ENCODE measurements at regions not wholly inside any gene's neighbourhood (a gene's known extent, or its start where the extent isn't known, plus 50 kb on each side); places are given as distances from the start of the nearest gene placed in this dataset.
"Not testable (repeated sequence)": the region's sequence is repeated elsewhere in the genome, so short reads cannot be mapped to it uniquely, and the experiment has no call there.

GRCh38 chr1:148432318-148432717, 50.8 kb downstream of the PPIAL4G start:
- not testable (repeated sequence) for DNase-seq (ENCODE audit: low read depth); H3K27me3 ChIP-seq (ENCODE audit: control insufficient read depth, insufficient read depth, low read length); H3K36me3 ChIP-seq (ENCODE audit: control insufficient read depth, insufficient read depth, low read length); H3K4me3 ChIP-seq (ENCODE audit: low read depth, low read length)

- not testable (repeated sequence) for H3K36me3 ChIP-seq (ENCODE audit: control insufficient read depth, insufficient read depth, low read length); H3K27me3 ChIP-seq (ENCODE audit: control insufficient read depth, insufficient read depth, low read length); DNase-seq (ENCODE audit: low read depth); H3K4me3 ChIP-seq (ENCODE audit: low read depth, low read length)
Observed at GRCh38 chr1:148429856-148430255, 53.2 kb downstream of the PPIAL4G start.

DNA sequence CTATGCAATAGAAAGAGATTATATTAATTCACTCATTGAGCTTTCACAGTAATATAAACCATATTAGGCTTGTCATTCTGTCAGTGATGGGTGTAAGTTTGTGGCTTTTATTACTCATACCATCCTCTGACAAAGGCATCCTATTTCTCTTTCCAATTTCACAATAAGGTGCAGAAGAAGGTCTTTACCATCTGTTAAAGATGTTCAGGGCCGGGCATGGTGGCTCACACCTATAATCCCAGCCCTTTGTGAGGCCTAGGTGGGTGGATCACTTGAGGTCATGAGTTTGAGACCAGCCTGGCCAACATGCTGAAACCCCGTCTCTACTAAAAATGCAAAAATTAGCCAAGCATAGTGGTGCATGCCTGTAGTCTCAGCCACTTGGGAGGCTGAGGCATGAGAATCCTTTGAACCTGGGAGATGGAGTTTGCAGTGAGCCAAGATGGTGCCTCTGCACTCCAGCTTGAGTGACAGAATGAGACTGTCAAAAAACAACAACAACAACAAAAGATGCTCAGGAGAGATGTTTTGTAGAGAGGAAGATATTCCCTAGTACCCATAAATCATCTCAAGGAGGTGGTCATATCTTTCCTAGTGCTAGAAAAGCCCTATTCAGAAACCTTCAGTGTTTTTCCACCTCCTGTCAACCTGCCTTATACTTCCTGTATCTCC, 56.0 kb downstream of the PPIAL4G start:
- not testable (repeated sequence) for H3K27me3 ChIP-seq (ENCODE audit: control insufficient read depth, insufficient read depth, low read length); H3K4me3 ChIP-seq (ENCODE audit: low read depth, low read length); DNase-seq (ENCODE audit: low read depth); H3K36me3 ChIP-seq (ENCODE audit: control insufficient read depth, insufficient read depth, low read length)

DNA sequence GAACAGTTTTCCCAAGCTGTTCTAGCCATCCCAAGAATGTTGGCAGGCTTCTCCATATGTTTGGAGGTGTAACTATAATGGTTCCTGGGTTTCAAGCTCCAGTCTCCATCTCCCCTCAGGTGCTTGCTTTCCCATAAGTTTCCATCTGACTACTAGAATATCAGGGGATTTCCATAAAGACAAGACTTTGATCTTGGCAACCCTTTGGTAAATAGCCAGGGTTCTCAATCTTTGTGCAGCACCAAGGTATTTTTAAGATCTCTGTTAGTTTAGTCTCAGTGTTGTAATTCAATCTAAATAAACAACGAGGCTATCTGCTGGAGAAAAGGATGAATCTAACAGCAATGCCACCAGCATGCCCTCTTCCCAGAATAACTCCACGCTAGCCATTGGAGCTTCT, 56.7 kb downstream of the PPIAL4G start:
- H3K36me3 ChIP-seq (ENCODE audit: control insufficient read depth, insufficient read depth, low read length); DNase-seq (ENCODE audit: low read depth); H3K27me3 ChIP-seq (ENCODE audit: control insufficient read depth, insufficient read depth, low read length); H3K4me3 ChIP-seq (ENCODE audit: low read depth, low read length): not testable (repeated sequence)

DNA sequence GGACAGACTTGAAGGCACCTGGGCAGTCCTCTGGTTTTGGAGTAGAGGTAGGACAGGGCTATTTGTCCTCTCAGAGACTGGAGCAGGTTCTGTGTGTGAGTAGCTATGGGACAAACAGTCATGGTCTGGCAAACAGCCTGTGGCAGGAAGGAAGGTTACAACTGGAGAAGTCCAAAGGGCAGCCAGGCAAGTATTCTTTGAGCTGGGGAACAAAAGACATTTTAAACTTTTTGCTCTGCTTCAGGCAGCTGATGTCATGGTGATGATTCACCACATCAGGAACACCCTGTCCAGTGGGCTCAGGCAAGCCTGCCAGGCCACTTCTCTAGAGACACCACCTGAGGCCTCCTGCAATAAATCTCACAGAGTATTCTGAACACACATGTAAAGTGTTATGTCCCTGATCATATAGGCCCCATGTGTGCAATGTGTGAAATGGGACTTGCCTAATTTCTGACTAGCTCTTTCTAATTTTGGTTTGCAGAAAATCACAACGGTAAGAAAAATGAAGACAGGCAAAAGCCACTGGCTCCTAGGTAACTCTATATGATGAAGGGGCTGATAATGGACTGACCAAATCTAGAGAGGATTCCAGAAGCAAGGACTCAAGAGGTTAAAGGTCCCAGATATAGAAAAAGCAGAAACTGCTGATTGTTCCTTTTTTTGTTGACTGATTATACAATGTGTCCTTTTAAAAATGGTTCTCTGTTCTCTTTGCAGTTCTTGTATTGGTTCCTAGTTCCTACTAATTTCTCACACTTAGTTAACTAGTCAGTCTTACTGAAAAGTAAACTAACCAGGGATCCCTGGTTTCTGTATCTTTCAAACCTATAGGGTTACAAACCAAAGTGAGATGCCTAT, 58.7 kb downstream of the PPIAL4G start:
- H3K36me3 ChIP-seq (ENCODE audit: control insufficient read depth, insufficient read depth, low read length); H3K4me3 ChIP-seq (ENCODE audit: low read depth, low read length); H3K27me3 ChIP-seq (ENCODE audit: control insufficient read depth, insufficient read depth, low read length): not testable (repeated sequence)
- DNase-seq (ENCODE audit: low read depth) = peak; percentile 42

GRCh38 chr1:148422921-148423320, 60.2 kb downstream of the PPIAL4G start:
- H3K36me3 ChIP-seq (ENCODE audit: control insufficient read depth, insufficient read depth, low read length); H3K27me3 ChIP-seq (ENCODE audit: control insufficient read depth, insufficient read depth, low read length); H3K4me3 ChIP-seq (ENCODE audit: low read depth, low read length); DNase-seq (ENCODE audit: low read depth): not testable (repeated sequence)

- not testable (repeated sequence) for DNase-seq (ENCODE audit: low read depth); H3K36me3 ChIP-seq (ENCODE audit: control insufficient read depth, insufficient read depth, low read length); H3K27me3 ChIP-seq (ENCODE audit: control insufficient read depth, insufficient read depth, low read length); H3K4me3 ChIP-seq (ENCODE audit: low read depth, low read length)
Observed at GRCh38 chr1:148417241-148417640, 65.9 kb downstream of the PPIAL4G start.

GRCh38 chr1:148413385-148413784, 69.7 kb downstream of the PPIAL4G start:
- H3K27me3 ChIP-seq (ENCODE audit: control insufficient read depth, insufficient read depth, low read length); H3K36me3 ChIP-seq (ENCODE audit: control insufficient read depth, insufficient read depth, low read length); DNase-seq (ENCODE audit: low read depth); H3K4me3 ChIP-seq (ENCODE audit: low read depth, low read length): not testable (repeated sequence)

GRCh38 chr1:148404786-148405568, 78.1 kb downstream of the PPIAL4G start:
- not testable (repeated sequence) for H3K27me3 ChIP-seq (ENCODE audit: control insufficient read depth, insufficient read depth, low read length); H3K36me3 ChIP-seq (ENCODE audit: control insufficient read depth, insufficient read depth, low read length); H3K4me3 ChIP-seq (ENCODE audit: low read depth, low read length); DNase-seq (ENCODE audit: low read depth)

- DNase-seq (ENCODE audit: low read depth); H3K36me3 ChIP-seq (ENCODE audit: control insufficient read depth, insufficient read depth, low read length); H3K27me3 ChIP-seq (ENCODE audit: control insufficient read depth, insufficient read depth, low read length); H3K4me3 ChIP-seq (ENCODE audit: low read depth, low read length): not testable (repeated sequence)
Observed at GRCh38 chr1:148403925-148404324, 79.2 kb downstream of the PPIAL4G start.

DNA sequence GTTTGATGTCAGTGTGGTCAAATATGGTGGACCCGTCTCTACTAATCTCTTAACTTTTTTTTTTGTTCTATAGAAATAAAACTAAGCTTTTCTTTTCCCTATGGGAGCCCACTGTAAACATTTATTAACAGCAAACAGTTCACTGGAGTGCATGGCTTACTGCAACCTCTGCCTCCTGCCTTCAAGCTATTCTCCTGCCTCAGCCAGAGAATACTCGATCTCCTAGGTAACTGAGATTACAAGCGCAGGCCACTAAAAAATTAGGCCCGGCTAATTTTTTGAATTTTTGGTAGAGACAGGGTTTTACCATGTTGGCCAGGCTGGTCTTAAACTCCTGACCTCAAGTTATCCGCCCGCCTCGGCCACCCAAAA, 80.0 kb downstream of the PPIAL4G start:
- not testable (repeated sequence) for H3K4me3 ChIP-seq (ENCODE audit: low read depth, low read length); H3K36me3 ChIP-seq (ENCODE audit: control insufficient read depth, insufficient read depth, low read length); H3K27me3 ChIP-seq (ENCODE audit: control insufficient read depth, insufficient read depth, low read length); DNase-seq (ENCODE audit: low read depth)

- H3K4me3 ChIP-seq (ENCODE audit: low read depth, low read length) = peak overlapping the region; percentile 70
- H3K36me3 ChIP-seq (ENCODE audit: control insufficient read depth, insufficient read depth, low read length); H3K27me3 ChIP-seq (ENCODE audit: control insufficient read depth, insufficient read depth, low read length): not testable (repeated sequence)
- DNase-seq (ENCODE audit: low read depth) = peak; percentile 37
Observed at GRCh38 chr1:148402152-148403084, 80.7 kb downstream of the PPIAL4G start.

DNA sequence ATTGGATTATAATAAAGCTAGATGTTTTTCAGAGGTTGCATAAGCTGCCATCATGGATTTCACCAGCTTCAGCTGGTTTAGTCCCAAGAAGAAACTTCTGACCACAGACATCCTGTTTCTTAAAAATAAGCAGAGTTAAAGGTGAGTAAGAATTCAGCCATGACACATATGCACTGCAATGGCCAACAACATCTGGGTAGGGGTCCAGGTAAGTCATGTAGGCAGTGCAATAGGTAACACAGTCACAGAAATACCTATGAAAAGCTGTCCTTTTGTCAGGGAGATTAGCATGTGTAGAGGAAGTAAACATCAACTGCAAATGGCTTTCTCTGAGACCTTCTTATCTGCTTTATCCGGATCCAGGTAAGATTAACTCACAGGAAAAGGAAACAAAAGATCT, 85.6 kb downstream of the PPIAL4G start:
- H3K27me3 ChIP-seq (ENCODE audit: control insufficient read depth, insufficient read depth, low read length); H3K4me3 ChIP-seq (ENCODE audit: low read depth, low read length); H3K36me3 ChIP-seq (ENCODE audit: control insufficient read depth, insufficient read depth, low read length); DNase-seq (ENCODE audit: low read depth): not testable (repeated sequence)

GRCh38 chr1:148392505-148392904, 90.6 kb downstream of the PPIAL4G start:
- H3K4me3 ChIP-seq (ENCODE audit: low read depth, low read length); DNase-seq (ENCODE audit: low read depth); H3K27me3 ChIP-seq (ENCODE audit: control insufficient read depth, insufficient read depth, low read length); H3K36me3 ChIP-seq (ENCODE audit: control insufficient read depth, insufficient read depth, low read length): not testable (repeated sequence)
